Right atrium auricular region (tissue), 2 donors: ENCODE measurements at regions not wholly inside any gene's neighbourhood (a gene's known extent, or its start where the extent isn't known, plus 50 kb on each side); places are given as distances from the start of the nearest gene placed in this dataset.

Source experiments
- DNase-seq: peaks from one replicate; pipeline ENCODE4 v3.0.0-alpha.2; 2019; ENCODE audit warnings: low spot score
- H3K27ac ChIP-seq, 2 donors: fragments of 200-600 bp; sonication (generic); 1 replicate in 1 of 2; 2 replicates in 1 of 2; pipeline ENCODE4 v1.5.1; 2016 to 2019
- H3K27me3 ChIP-seq, 2 donors: fragments of 200-600 bp; sonication (generic); one replicate each; pipeline versions ENCODE4 v1.5.1 to v1.6.0; 2017 to 2019
- H3K36me3 ChIP-seq: fragments of 200-600 bp; sonication (generic); one replicate; pipeline ENCODE4 v1.5.1; 2016
- H3K4me1 ChIP-seq, 2 donors: fragments of 200-600 bp; sonication (generic); one replicate each; pipeline versions ENCODE4 v1.5.1 to v1.6.0; 2017 to 2019
- H3K4me3 ChIP-seq, 2 donors: fragments of 200-600 bp; sonication (generic); 1 replicate in 1 of 2; 2 replicates in 1 of 2; pipeline ENCODE4 v1.5.1; 2017 to 2019; ENCODE audit warnings: mild to moderate bottlenecking in 1 of 2, moderate library complexity in 1 of 2
- H3K9me3 ChIP-seq, 2 donors: fragments of 200-600 bp; sonication (generic); one replicate each; pipeline ENCODE4 v1.5.1; 2019
- TF ChIP-seq, protein P1 (sequence below), 2 donors: fragments of 200-600 bp; sonication (generic); IDR thresholded peaks; one replicate each; pipeline ENCODE4 v1.5.1; 2019; ENCODE audit warnings: antibody characterized with exemption in 2 of 2

DNA sequence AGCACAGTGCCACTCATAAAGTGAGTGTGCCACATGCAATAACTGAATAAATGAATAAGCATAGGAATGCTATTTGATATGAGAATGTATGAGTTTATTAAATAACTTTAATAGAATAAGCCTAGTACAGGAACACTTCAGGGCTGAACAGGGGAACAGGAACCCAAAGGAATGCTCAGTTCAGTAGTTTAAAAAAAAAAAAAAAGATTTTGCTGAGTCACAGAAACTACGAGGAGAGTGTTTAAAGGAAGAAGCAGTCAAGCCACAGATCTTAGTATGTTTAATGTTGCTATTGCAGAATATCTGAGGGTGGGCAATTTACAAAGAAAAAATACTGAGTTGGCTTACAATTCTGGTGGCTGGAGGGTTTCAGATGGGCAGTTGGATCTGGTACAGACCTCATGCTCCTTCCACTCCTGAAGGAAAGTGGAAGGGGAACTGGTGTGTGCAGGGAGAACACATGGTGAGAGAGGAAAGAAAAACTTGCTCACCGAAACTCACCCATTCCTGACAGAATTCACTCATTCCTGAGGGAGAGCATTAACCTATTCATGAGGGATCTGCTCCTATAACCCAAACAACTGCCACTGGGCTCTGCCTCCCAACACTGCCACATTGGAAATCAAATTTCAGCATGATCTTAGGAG lies 880.3 kb upstream of the MGAT4C start:
- Histone ChIP-seq H3K27me3 (no peaks in the 10 kb centered on the region), H3K4me1 (no peaks in the 10 kb centered on the region), H3K4me3 (no peak overlapping the region), H3K9me3 (no peaks in the 10 kb centered on the region), H3K36me3 (no peaks in the 10 kb centered on the region), H3K27ac (no peak overlapping the region)
- TF ChIP-seq, protein P1, sequence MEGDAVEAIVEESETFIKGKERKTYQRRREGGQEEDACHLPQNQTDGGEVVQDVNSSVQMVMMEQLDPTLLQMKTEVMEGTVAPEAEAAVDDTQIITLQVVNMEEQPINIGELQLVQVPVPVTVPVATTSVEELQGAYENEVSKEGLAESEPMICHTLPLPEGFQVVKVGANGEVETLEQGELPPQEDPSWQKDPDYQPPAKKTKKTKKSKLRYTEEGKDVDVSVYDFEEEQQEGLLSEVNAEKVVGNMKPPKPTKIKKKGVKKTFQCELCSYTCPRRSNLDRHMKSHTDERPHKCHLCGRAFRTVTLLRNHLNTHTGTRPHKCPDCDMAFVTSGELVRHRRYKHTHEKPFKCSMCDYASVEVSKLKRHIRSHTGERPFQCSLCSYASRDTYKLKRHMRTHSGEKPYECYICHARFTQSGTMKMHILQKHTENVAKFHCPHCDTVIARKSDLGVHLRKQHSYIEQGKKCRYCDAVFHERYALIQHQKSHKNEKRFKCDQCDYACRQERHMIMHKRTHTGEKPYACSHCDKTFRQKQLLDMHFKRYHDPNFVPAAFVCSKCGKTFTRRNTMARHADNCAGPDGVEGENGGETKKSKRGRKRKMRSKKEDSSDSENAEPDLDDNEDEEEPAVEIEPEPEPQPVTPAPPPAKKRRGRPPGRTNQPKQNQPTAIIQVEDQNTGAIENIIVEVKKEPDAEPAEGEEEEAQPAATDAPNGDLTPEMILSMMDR (IDR thresholded peaks at IDR 0.05) = no peak
- no peak for DNase-seq

DNA sequence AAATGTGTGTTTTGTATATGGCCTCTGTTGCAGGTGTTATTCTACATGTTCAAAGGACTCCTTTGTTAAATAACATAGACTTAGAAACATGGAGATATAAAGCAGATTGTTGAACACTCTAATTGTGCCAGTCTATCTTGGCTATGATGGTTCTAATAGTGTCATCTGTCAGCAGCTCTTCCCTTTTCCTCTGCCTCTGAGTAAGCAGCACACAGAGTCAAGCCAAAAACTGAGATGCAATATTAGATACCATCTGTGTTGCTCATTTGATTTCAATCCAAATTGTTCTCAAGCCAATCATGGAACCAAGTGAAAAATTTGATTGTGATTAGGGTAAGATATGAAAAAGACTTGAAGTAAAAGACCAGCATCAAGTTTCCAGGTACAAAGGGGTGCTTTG lies 871.1 kb upstream of the MGAT4C start:
- H3K27ac ChIP-seq = no peak overlapping the region
- TF ChIP-seq, protein P1 (IDR thresholded peaks at IDR 0.05) = no peak
- no peaks in the 10 kb centered on the region for H3K27me3 ChIP-seq
- H3K4me1 ChIP-seq = no peaks in the 10 kb centered on the region
- H3K36me3 ChIP-seq = no peaks in the 10 kb centered on the region
- no peak for DNase-seq
- no peak overlapping the region for H3K4me3 ChIP-seq
- H3K9me3 ChIP-seq = peaks cover 0 to 6% of the 10 kb centered on the region in 2 donors

DNA sequence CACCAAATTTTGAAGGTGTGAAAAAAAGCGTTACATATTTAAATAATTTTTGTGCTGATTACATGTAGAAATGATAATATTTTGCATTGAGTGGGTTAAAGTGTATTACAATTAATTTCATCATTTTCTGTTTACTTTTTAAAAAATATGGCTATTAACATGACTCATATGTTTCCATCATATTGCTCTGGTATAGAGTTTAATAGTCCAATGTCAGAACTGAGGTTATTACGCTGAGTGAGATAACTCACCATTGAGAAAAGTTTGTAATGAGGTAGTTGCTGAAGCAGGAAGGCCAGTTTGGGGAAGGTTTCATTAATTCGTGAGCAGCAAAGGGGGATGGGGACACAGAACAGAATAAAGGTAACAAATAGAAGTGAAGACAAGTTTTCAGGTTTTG lies 865.7 kb upstream of the MGAT4C start:
- no peak for DNase-seq

DNA sequence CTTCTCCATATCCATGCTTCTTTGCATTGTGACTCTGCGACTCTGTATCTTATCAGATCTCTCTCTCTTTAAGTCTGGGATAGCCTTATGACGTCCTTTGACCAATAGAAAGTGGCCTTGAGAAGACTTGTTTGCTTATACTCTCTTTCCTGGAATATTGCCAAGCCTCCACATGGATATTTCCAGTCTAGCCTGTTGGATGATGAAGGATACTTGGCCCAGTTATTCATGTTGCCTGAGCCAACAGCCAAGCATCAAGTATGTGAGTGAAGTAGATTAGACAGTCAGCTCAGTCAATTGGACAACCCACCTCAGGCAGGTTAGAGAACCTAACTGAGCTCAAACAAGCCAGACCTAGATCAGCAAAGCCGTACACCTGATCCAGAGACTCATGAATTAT lies 864.2 kb upstream of the MGAT4C start:
- no peak overlapping the region for H3K27ac ChIP-seq
- DNase-seq = no peak
- no peak overlapping the region for H3K4me3 ChIP-seq
- peaks cover 0 to 8% of the 10 kb centered on the region in 2 donors for H3K4me1 ChIP-seq
- H3K9me3 ChIP-seq = peaks cover 0 to 6% of the 10 kb centered on the region in 2 donors
- no peaks in the 10 kb centered on the region for H3K27me3 ChIP-seq
- H3K36me3 ChIP-seq = no peaks in the 10 kb centered on the region
- TF ChIP-seq, protein P1 (IDR thresholded peaks at IDR 0.05) = no peak

More for the DNA sequence above, 865.7 kb upstream of the MGAT4C start:
- H3K9me3 ChIP-seq = peaks cover 0 to 6% of the 10 kb centered on the region in 2 donors
- no peak overlapping the region for H3K27ac ChIP-seq
- H3K27me3 ChIP-seq = no peaks in the 10 kb centered on the region
- H3K36me3 ChIP-seq = no peaks in the 10 kb centered on the region
- H3K4me3 ChIP-seq = no peak overlapping the region
- TF ChIP-seq, protein P1 (IDR thresholded peaks at IDR 0.05) = no peak
- H3K4me1 ChIP-seq = peaks cover 0 to 8% of the 10 kb centered on the region in 2 donors

DNA sequence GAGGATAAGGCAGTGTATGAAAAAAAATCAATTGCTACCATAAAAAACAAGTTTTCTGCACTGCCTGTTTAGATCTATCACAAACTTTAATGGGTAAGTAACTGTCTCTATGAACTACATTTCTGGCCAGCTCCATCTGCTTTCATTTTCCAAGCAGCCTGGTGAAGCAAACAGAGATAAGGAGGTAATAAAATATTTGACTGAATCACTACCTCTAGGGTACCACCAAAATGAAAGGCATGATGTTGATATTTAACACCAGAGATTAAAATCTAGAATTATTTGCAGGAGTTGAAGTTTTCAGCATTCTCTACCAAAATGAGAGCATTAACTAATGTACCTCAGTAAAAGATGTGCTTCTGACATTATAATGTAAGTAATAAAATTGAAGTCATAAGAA lies 863.5 kb upstream of the MGAT4C start:
- Histone ChIP-seq H3K4me1 (peaks cover 0 to 8% of the 10 kb centered on the region in 2 donors), H3K36me3 (no peaks in the 10 kb centered on the region), H3K9me3 (peaks cover 0 to under 1% of the 10 kb centered on the region in 2 donors), H3K4me3 (no peak overlapping the region), H3K27me3 (no peaks in the 10 kb centered on the region), H3K27ac (no peak overlapping the region)
- TF ChIP-seq, protein P1 (IDR thresholded peaks at IDR 0.05) = no peak
- DNase-seq = no peak

DNA sequence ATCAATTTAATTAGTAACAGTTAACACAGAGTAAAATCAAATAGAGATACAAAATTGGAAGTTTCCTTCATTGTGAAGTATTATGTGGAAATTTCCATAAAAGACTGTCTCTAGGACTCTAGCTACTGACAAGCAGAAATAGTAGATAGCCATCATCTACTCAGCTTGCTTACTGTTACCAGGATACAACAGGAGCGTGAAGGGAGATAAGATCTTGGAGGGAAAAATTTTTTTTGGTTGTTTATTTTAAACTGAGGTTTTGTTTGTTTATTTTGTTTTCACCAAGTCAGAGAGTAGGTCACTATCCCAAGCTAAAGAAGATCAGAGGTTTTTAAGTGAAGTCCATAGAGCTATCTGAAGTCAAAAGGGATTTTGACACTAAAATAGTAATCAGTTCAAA lies 861.3 kb upstream of the MGAT4C start:
- no peak overlapping the region for H3K27ac ChIP-seq
- no peak overlapping the region for H3K4me3 ChIP-seq
- H3K27me3 ChIP-seq = no peaks in the 10 kb centered on the region
- TF ChIP-seq, protein P1 (IDR thresholded peaks at IDR 0.05) = no peak
- DNase-seq = no peak
- H3K36me3 ChIP-seq = no peaks in the 10 kb centered on the region
- peaks cover 0 to 8% of the 10 kb centered on the region in 2 donors for H3K4me1 ChIP-seq
- no peaks in the 10 kb centered on the region for H3K9me3 ChIP-seq
